Neuronal stem cell (in vitro differentiated cells): ENCODE measurements at regions not wholly inside any gene's neighbourhood (a gene's known extent, or its start where the extent isn't known, plus 50 kb on each side); places are given as distances from the start of the nearest gene placed in this dataset.

ENCODE experiments used
- DNase-seq: peaks from one replicate; pipeline ENCODE4 v3.0.0-alpha.2; 2013; ENCODE audit warnings: low spot score
- H2AFZ ChIP-seq: one replicate; pipeline ENCODE4 v1.6.1; 2013; ENCODE audit warnings: mild to moderate bottlenecking, low read length, inconsistent platforms
- H2AK5ac ChIP-seq: 2 replicates; pipeline ENCODE4 v1.6.1; 2013; ENCODE audit warnings: low read depth, mild to moderate bottlenecking, inconsistent platforms, low read length, moderate library complexity, mixed read lengths
- H2BK120ac ChIP-seq: 2 replicates; pipeline ENCODE4 v1.6.1; 2013; ENCODE audit warnings: low read depth, mild to moderate bottlenecking, inconsistent platforms, low read length, moderate library complexity, mixed read lengths
- H2BK12ac ChIP-seq: one replicate; pipeline ENCODE4 v1.6.1; 2013; ENCODE audit warnings: low read length, inconsistent platforms
- H2BK15ac ChIP-seq: 2 replicates; pipeline ENCODE4 v1.6.1; 2013; ENCODE audit warnings: mild to moderate bottlenecking, low read length, inconsistent platforms, mixed read lengths
- H2BK5ac ChIP-seq: one replicate; pipeline ENCODE4 v1.6.1; 2013; ENCODE audit warnings: inconsistent platforms, mild to moderate bottlenecking, low read length, moderate library complexity
- H3K14ac ChIP-seq: one replicate; pipeline ENCODE4 v1.6.1; 2013; ENCODE audit warnings: low read length, inconsistent platforms
- H3K18ac ChIP-seq: 2 replicates; pipeline ENCODE4 v1.6.1; 2013; ENCODE audit warnings: low read length, inconsistent platforms
- H3K23ac ChIP-seq: 2 replicates; pipeline ENCODE4 v1.6.1; 2013; ENCODE audit warnings: low read depth, mild to moderate bottlenecking, mixed read lengths, low read length, inconsistent platforms; ENCODE audit not compliant: poor library complexity
- H3K27ac ChIP-seq: replicated peaks from 3 replicates; pipeline ENCODE4 v1.5.1; 2013; ENCODE audit warnings: low read length, inconsistent platforms
- H3K27me3 ChIP-seq, 3 experiments: 2 replicates each; pipeline ENCODE4 v1.6.1; 2013; ENCODE audit warnings: low read length in 3 of 3, mild to moderate bottlenecking in 2 of 3, inconsistent platforms in 1 of 3, low read depth in 1 of 3, mixed read lengths in 1 of 3, moderate library complexity in 1 of 3; ENCODE audit not compliant: control insufficient read depth in 3 of 3, insufficient read depth in 3 of 3
- H3K36me3 ChIP-seq, 2 donors: replicated peaks in 1 of 2; 2 replicates each; pipeline ENCODE4 v1.6.1; 2013; ENCODE audit warnings: low read length in 2 of 2; ENCODE audit not compliant: control insufficient read depth in 2 of 2, insufficient read depth in 2 of 2
- H3K4ac ChIP-seq: 2 replicates; pipeline ENCODE4 v1.6.1; 2013; ENCODE audit warnings: inconsistent platforms, mild to moderate bottlenecking, low read length, moderate library complexity
- H3K4me1 ChIP-seq, 2 donors: 1 replicate in 1 of 2; 2 replicates in 1 of 2; pipeline ENCODE4 v1.6.1; 2013; ENCODE audit warnings: low read length in 2 of 2, low read depth in 1 of 2; ENCODE audit not compliant: control insufficient read depth in 2 of 2, insufficient read depth in 1 of 2
- H3K4me2 ChIP-seq: one replicate; pipeline ENCODE4 v1.6.1; 2013; ENCODE audit warnings: mild to moderate bottlenecking, low read length, inconsistent platforms; ENCODE audit not compliant: insufficient read depth, poor library complexity, severe bottlenecking
- H3K4me3 ChIP-seq, 2 donors: 2 replicates each; pipeline ENCODE4 v1.5.1; 2013; ENCODE audit warnings: low read length in 2 of 2, mild to moderate bottlenecking in 2 of 2, inconsistent platforms in 1 of 2, moderate library complexity in 1 of 2
- H3K79me1 ChIP-seq: one replicate; pipeline ENCODE4 v1.6.1; 2013; ENCODE audit warnings: low read depth, mild to moderate bottlenecking, inconsistent platforms, low read length, moderate library complexity
- H3K9ac ChIP-seq: one replicate; pipeline ENCODE4 v1.6.1; 2013; ENCODE audit warnings: mild to moderate bottlenecking, low read depth, low read length, inconsistent platforms; ENCODE audit not compliant: poor library complexity
- H3K9me3 ChIP-seq, 2 donors: replicated peaks in 1 of 2; 2 replicates each; pipeline versions ENCODE3 to v1.6.1; 2013; ENCODE audit warnings: low read length in 2 of 2, mild to moderate bottlenecking in 2 of 2, inconsistent platforms in 1 of 2, low read depth in 1 of 2, mixed read lengths in 1 of 2, moderate library complexity in 1 of 2; ENCODE audit not compliant: control insufficient read depth in 2 of 2, insufficient read depth in 1 of 2
- H4K8ac ChIP-seq: one replicate; pipeline ENCODE4 v1.6.1; 2013; ENCODE audit warnings: low read depth, mild to moderate bottlenecking, inconsistent platforms, low read length, moderate library complexity
- H4K91ac ChIP-seq: one replicate; pipeline ENCODE4 v1.6.1; 2013; ENCODE audit warnings: low read length, low read depth, mild to moderate bottlenecking, inconsistent platforms; ENCODE audit not compliant: poor library complexity
- WGBS, 2 donors: extraction: QIAGEN DNeasy Blood & Tissue Kit; methylation state at CpG; one replicate each; pipeline ENCODE4 v1.1.7; 2013; ENCODE audit warnings: missing lambda C conversion rate in 2 of 2, mixed read lengths in 1 of 2; ENCODE audit not compliant: insufficient read length in 2 of 2, insufficient replicate concordance in 1 of 2; ENCODE audit errors: extremely low coverage in 2 of 2; 5-methylcytosine and 5-hydroxymethylcytosine counted together

- Histone ChIP-seq H3K36me3 (no peaks in the 10 kb centered on the region), H3K18ac (no peak overlapping the region), H3K79me1 (no peaks in the 10 kb centered on the region), H2AFZ (peak overlapping the region; percentile 40), H2BK5ac (no peak overlapping the region), H3K9ac (no peak overlapping the region), H3K27me3 (no peaks in the 10 kb centered on the region), H3K23ac (no peak overlapping the region), H3K9me3 (no peaks in the 10 kb centered on the region), H2BK15ac (no peak overlapping the region), H3K4me1 (no peaks in the 10 kb centered on the region), H3K14ac (no peak overlapping the region), H4K8ac (no peak overlapping the region), H3K4me2 (no peak overlapping the region), H3K4me3 (no peak overlapping the region), H2BK12ac (no peak overlapping the region), H4K91ac (no peak overlapping the region), H3K4ac (no peak overlapping the region), H2BK120ac (no peak overlapping the region), H2AK5ac (no peak overlapping the region), H3K27ac (no peak overlapping the region)
- no peak for DNase-seq
- WGBS, 2 donors: no CpG with 5 or more reads among the region's 3 CpGs
Measured at GRCh38 chr3:88311826-88312225, 162.1 kb downstream of the C3orf38 start.

- Histone ChIP-seq H2BK12ac (no peak overlapping the region), H3K36me3 (no peaks in the 10 kb centered on the region), H2BK5ac (no peak overlapping the region), H3K27ac (no peak overlapping the region), H3K4me1 (no peaks in the 10 kb centered on the region), H3K9ac (no peak overlapping the region), H3K18ac (no peak overlapping the region), H3K23ac (no peak overlapping the region), H2AK5ac (no peak overlapping the region), H4K91ac (no peak overlapping the region), H3K27me3 (no peaks in the 10 kb centered on the region), H3K4me2 (no peak overlapping the region), H3K14ac (no peak overlapping the region), H4K8ac (no peak overlapping the region), H2BK120ac (no peak overlapping the region), H3K79me1 (no peaks in the 10 kb centered on the region), H3K4ac (no peak overlapping the region), H3K4me3 (no peak overlapping the region), H2BK15ac (no peak overlapping the region), H3K9me3 (no peaks in the 10 kb centered on the region), H2AFZ (no peak overlapping the region)
- DNase-seq: no peak
- WGBS, 2 donors: no CpG with 5 or more reads among the region's 2 CpGs
Measured at GRCh38 chr3:88312256-88312655, 162.5 kb downstream of the C3orf38 start.

- Histone ChIP-seq H3K14ac (no peak overlapping the region), H2BK5ac (no peak overlapping the region), H3K4ac (no peak overlapping the region), H2BK120ac (no peak overlapping the region), H3K4me2 (no peak overlapping the region), H3K36me3 (no peaks in the 10 kb centered on the region), H4K91ac (no peak overlapping the region), H2BK12ac (no peak overlapping the region), H3K9me3 (no peaks in the 10 kb centered on the region), H2AK5ac (no peak overlapping the region), H3K18ac (no peak overlapping the region), H4K8ac (no peak overlapping the region), H2AFZ (no peak overlapping the region), H3K4me3 (no peak overlapping the region), H3K27me3 (no peaks in the 10 kb centered on the region), H3K27ac (no peak overlapping the region), H2BK15ac (no peak overlapping the region), H3K9ac (no peak overlapping the region), H3K4me1 (no peaks in the 10 kb centered on the region), H3K79me1 (no peaks in the 10 kb centered on the region), H3K23ac (no peak overlapping the region)
- no peak for DNase-seq
- WGBS, 2 donors: no CpG with 5 or more reads among the region's 3 CpGs
Measured at GRCh38 chr3:88318067-88318466, 168.3 kb downstream of the C3orf38 start.

- no peak overlapping the region for H3K4me2 ChIP-seq
- no peak overlapping the region for H2BK12ac ChIP-seq
- no peak overlapping the region for H3K4me3 ChIP-seq
- no peaks in the 10 kb centered on the region for H3K36me3 ChIP-seq
- no CpG with 5 or more reads among the region's 3 CpGs for WGBS, 2 donors
- H3K27ac ChIP-seq: no peak overlapping the region
- H3K4me1 ChIP-seq: no peaks in the 10 kb centered on the region
- no peak overlapping the region for H3K9ac ChIP-seq
- H3K4ac ChIP-seq: no peak overlapping the region
- H3K27me3 ChIP-seq: peaks cover 0 to 5% (median 0%) of the 10 kb centered on the region in 3 experiments
- no peak for DNase-seq
- H2BK15ac ChIP-seq: no peak overlapping the region
- no peak overlapping the region for H2AFZ ChIP-seq
- H2BK120ac ChIP-seq: no peak overlapping the region
- no peak overlapping the region for H3K23ac ChIP-seq
- no peaks in the 10 kb centered on the region for H3K79me1 ChIP-seq
- no peak overlapping the region for H3K14ac ChIP-seq
- H2AK5ac ChIP-seq: no peak overlapping the region
- no peak overlapping the region for H4K8ac ChIP-seq
- no peak overlapping the region for H4K91ac ChIP-seq
- no peaks in the 10 kb centered on the region for H3K9me3 ChIP-seq
- H3K18ac ChIP-seq: no peak overlapping the region
- H2BK5ac ChIP-seq: no peak overlapping the region
Measured at GRCh38 chr3:88321363-88322050, 171.7 kb downstream of the C3orf38 start.
